CD4-positive, CD25-positive, alpha-beta regulatory T cell (primary cell): ENCODE measurements at regions not wholly inside any gene's neighbourhood (a gene's known extent, or its start where the extent isn't known, plus 50 kb on each side); places are given as distances from the start of the nearest gene placed in this dataset.

Experiments
- ATAC-seq, 2 donors: fragments of 150-1000 bp; cut with Tn5 transposase; one replicate each; pipeline ENCODE4 v1.10.0; 2021; ENCODE audit warnings: low read depth in 2 of 2, moderate number of reproducible peaks in 2 of 2, moderate library complexity in 1 of 2
- DNase-seq, 3 donors: peaks; one replicate each; pipeline versions ENCODE4 v3.0.0 to v3.0.0-alpha.2; 2012 to 2022; ENCODE audit warnings: mixed read lengths in 1 of 3
- H3K27ac ChIP-seq: one replicate; pipeline ENCODE4 v1.7.0; 2013; ENCODE audit warnings: mild to moderate bottlenecking, low read length; ENCODE audit not compliant: insufficient read depth, poor library complexity, severe bottlenecking
- H3K27me3 ChIP-seq: one replicate; pipeline ENCODE4 v1.7.0; 2013; ENCODE audit warnings: low read length; ENCODE audit not compliant: control insufficient read depth, insufficient read depth
- H3K36me3 ChIP-seq: one replicate; pipeline ENCODE4 v1.7.0; 2013; ENCODE audit warnings: mild to moderate bottlenecking, low read length, moderate library complexity; ENCODE audit not compliant: control insufficient read depth, insufficient read depth
- H3K4me1 ChIP-seq: 2 replicates; pipeline ENCODE4 v1.7.0; 2013; ENCODE audit warnings: mild to moderate bottlenecking, low read length; ENCODE audit not compliant: insufficient read depth, control insufficient read depth, poor library complexity, severe bottlenecking
- H3K4me3 ChIP-seq: one replicate; pipeline ENCODE4 v1.7.0; 2013; ENCODE audit warnings: low read depth, mild to moderate bottlenecking, low read length, moderate library complexity
- H3K9me3 ChIP-seq, 2 experiments: 1 replicate in 1 of 2; 2 replicates in 1 of 2; pipeline ENCODE4 v1.7.0; 2013; ENCODE audit warnings: low read length in 2 of 2, mild to moderate bottlenecking in 1 of 2, moderate library complexity in 1 of 2; ENCODE audit not compliant: control insufficient read depth in 2 of 2
- H3K27ac Mint-ChIP-seq, 3 donors: one replicate each; pipeline ENCODE4 v1.8.0; 2020 to 2022; ENCODE audit warnings: mild to moderate bottlenecking in 3 of 3, mixed read lengths in 3 of 3, moderate library complexity in 2 of 3
- H3K27me3 Mint-ChIP-seq: one replicate; pipeline ENCODE4 v1.8.0; 2022; ENCODE audit warnings: mild to moderate bottlenecking, mixed read lengths
- H3K36me3 Mint-ChIP-seq: one replicate; pipeline ENCODE4 v1.8.0; 2020; ENCODE audit warnings: mixed read lengths
- H3K4me1 Mint-ChIP-seq, 4 donors: one replicate each; pipeline ENCODE4 v1.8.0; 2020 to 2022; ENCODE audit warnings: mixed read lengths in 4 of 4, mild to moderate bottlenecking in 1 of 4
- H3K4me3 Mint-ChIP-seq, 4 donors: one replicate each; pipeline ENCODE4 v1.8.0; 2020 to 2022; ENCODE audit warnings: mild to moderate bottlenecking in 4 of 4, mixed read lengths in 4 of 4, moderate library complexity in 3 of 4
- H3K9me3 Mint-ChIP-seq, 7 donors: one replicate each; pipeline ENCODE4 v1.8.0; 2020 to 2022; ENCODE audit warnings: mixed read lengths in 7 of 7, mild to moderate bottlenecking in 3 of 7, moderate library complexity in 2 of 7

GRCh38 chr11:70637949-70638583 lies 239.7 kb downstream of the CTTN start:
- H3K27me3 Mint-ChIP-seq: no peaks in the 10 kb centered on the region
- H3K27me3 ChIP-seq: no peaks in the 10 kb centered on the region
- peaks cover 0 to 2% (median 0%) of the 10 kb centered on the region in 7 donors for H3K9me3 Mint-ChIP-seq
- ATAC-seq (no peak), DNase-seq (no peak)
- no peaks in the 10 kb centered on the region for H3K36me3 Mint-ChIP-seq
- no peaks in the 10 kb centered on the region for H3K4me1 Mint-ChIP-seq
- H3K9me3 ChIP-seq: no peaks in the 10 kb centered on the region
- no peaks in the 10 kb centered on the region for H3K4me1 ChIP-seq
- H3K27ac ChIP-seq: no peak overlapping the region
- no peak overlapping the region for H3K4me3 ChIP-seq
- H3K27ac Mint-ChIP-seq: no peak overlapping the region
- no peak overlapping the region for H3K4me3 Mint-ChIP-seq
- H3K36me3 ChIP-seq: no peaks in the 10 kb centered on the region

GRCh38 chr11:70640408-70640807 lies 242.1 kb downstream of the CTTN start:
- no peak overlapping the region for H3K27ac ChIP-seq
- ATAC-seq (no peak), DNase-seq (no peak)
- Mint-ChIP-seq H3K4me3 (no peak overlapping the region), H3K4me1 (no peaks in the 10 kb centered on the region), H3K36me3 (no peaks in the 10 kb centered on the region), H3K9me3 (peaks cover 0 to 1% (median 0%) of the 10 kb centered on the region in 7 donors), H3K27me3 (no peaks in the 10 kb centered on the region), H3K27ac (no peak overlapping the region)
- no peak overlapping the region for H3K4me3 ChIP-seq
- no peaks in the 10 kb centered on the region for H3K27me3 ChIP-seq
- H3K9me3 ChIP-seq: no peaks in the 10 kb centered on the region
- no peaks in the 10 kb centered on the region for H3K36me3 ChIP-seq
- H3K4me1 ChIP-seq: no peaks in the 10 kb centered on the region

GRCh38 chr11:70641369-70641768 lies 243.0 kb downstream of the CTTN start:
- Histone ChIP-seq H3K4me1 (no peaks in the 10 kb centered on the region), H3K4me3 (no peak overlapping the region), H3K27ac (no peak overlapping the region), H3K9me3 (no peaks in the 10 kb centered on the region), H3K36me3 (no peaks in the 10 kb centered on the region), H3K27me3 (no peaks in the 10 kb centered on the region)
- no peaks in the 10 kb centered on the region for H3K4me1 Mint-ChIP-seq
- no peak overlapping the region for H3K4me3 Mint-ChIP-seq
- no peaks in the 10 kb centered on the region for H3K36me3 Mint-ChIP-seq
- H3K9me3 Mint-ChIP-seq: peaks cover 0 to 1% (median 0%) of the 10 kb centered on the region in 7 donors
- no peak for DNase-seq
- ATAC-seq: no peak
- H3K27me3 Mint-ChIP-seq: no peaks in the 10 kb centered on the region
- no peak overlapping the region for H3K27ac Mint-ChIP-seq

- Mint-ChIP-seq H3K9me3 (peaks cover 0 to 1% (median 0%) of the 10 kb centered on the region in 7 donors), H3K36me3 (no peaks in the 10 kb centered on the region), H3K4me1 (no peaks in the 10 kb centered on the region), H3K27ac (no peak overlapping the region), H3K4me3 (no peak overlapping the region), H3K27me3 (no peaks in the 10 kb centered on the region)
- ATAC-seq (no peak), DNase-seq (no peak)
- Histone ChIP-seq H3K27ac (no peak overlapping the region), H3K9me3 (no peaks in the 10 kb centered on the region), H3K4me1 (no peaks in the 10 kb centered on the region), H3K36me3 (no peaks in the 10 kb centered on the region), H3K27me3 (no peaks in the 10 kb centered on the region), H3K4me3 (no peak overlapping the region)
These were observed 243.9 kb downstream of the CTTN start for GRCh38 chr11:70642266-70642665.

- Mint-ChIP-seq H3K4me3 (no peak overlapping the region), H3K27me3 (no peaks in the 10 kb centered on the region), H3K9me3 (peaks cover 0 to 1% (median 0%) of the 10 kb centered on the region in 7 donors), H3K36me3 (no peaks in the 10 kb centered on the region), H3K27ac (no peak overlapping the region), H3K4me1 (no peaks in the 10 kb centered on the region)
- Histone ChIP-seq H3K36me3 (no peaks in the 10 kb centered on the region), H3K9me3 (no peaks in the 10 kb centered on the region), H3K4me1 (no peaks in the 10 kb centered on the region), H3K4me3 (no peak overlapping the region), H3K27ac (no peak overlapping the region), H3K27me3 (no peaks in the 10 kb centered on the region)
- no peak for DNase-seq
- no peak for ATAC-seq
These were observed 245.3 kb downstream of the CTTN start for GRCh38 chr11:70643642-70644041.

- peaks cover 0 to 1% (median 0%) of the 10 kb centered on the region in 7 donors for H3K9me3 Mint-ChIP-seq
These were observed 246.2 kb downstream of the CTTN start for GRCh38 chr11:70644343-70645060.

GRCh38 chr11:70645537-70645936 lies 247.2 kb downstream of the CTTN start:
- Histone ChIP-seq H3K36me3 (no peaks in the 10 kb centered on the region), H3K27ac (no peak overlapping the region), H3K4me1 (no peaks in the 10 kb centered on the region), H3K4me3 (no peak overlapping the region), H3K27me3 (no peaks in the 10 kb centered on the region), H3K9me3 (no peaks in the 10 kb centered on the region)
- H3K9me3 Mint-ChIP-seq: peaks cover 0 to 3% (median 0%) of the 10 kb centered on the region in 7 donors
- DNase-seq (no peak), ATAC-seq (no peak)
- no peak overlapping the region for H3K4me3 Mint-ChIP-seq
- no peaks in the 10 kb centered on the region for H3K4me1 Mint-ChIP-seq
- no peaks in the 10 kb centered on the region for H3K27me3 Mint-ChIP-seq
- H3K36me3 Mint-ChIP-seq: no peaks in the 10 kb centered on the region
- no peak overlapping the region for H3K27ac Mint-ChIP-seq

More at GRCh38 chr11:70644343-70645060, 246.2 kb downstream of the CTTN start:
- Histone ChIP-seq H3K36me3 (no peaks in the 10 kb centered on the region), H3K4me3 (no peak overlapping the region), H3K9me3 (no peaks in the 10 kb centered on the region), H3K27me3 (no peaks in the 10 kb centered on the region), H3K27ac (no peak overlapping the region), H3K4me1 (no peaks in the 10 kb centered on the region)
- DNase-seq (no peak), ATAC-seq (no peak)
- no peak overlapping the region for H3K4me3 Mint-ChIP-seq
- H3K36me3 Mint-ChIP-seq: no peaks in the 10 kb centered on the region
- H3K27me3 Mint-ChIP-seq: no peaks in the 10 kb centered on the region
- H3K27ac Mint-ChIP-seq: no peak overlapping the region
- no peaks in the 10 kb centered on the region for H3K4me1 Mint-ChIP-seq
